SK-N-MC (cell line): ENCODE measurements at regions not wholly inside any gene's neighbourhood (a gene's known extent, or its start where the extent isn't known, plus 50 kb on each side); places are given as distances from the start of the nearest gene placed in this dataset.

ENCODE experiments used
- EZH2 ChIP-seq: fragments of 200-600 bp; sonication (generic); IDR thresholded peaks from one replicate; pipeline ENCODE4 v1.6.1; 2017; ENCODE audit warnings: antibody characterized with exemption
- FOXP2 ChIP-seq: optimal IDR thresholded peaks from 2 replicates; pipeline ENCODE3; 2011; ENCODE audit warnings: mild to moderate bottlenecking, moderate library complexity; ENCODE audit not compliant: insufficient read depth; ENCODE audit errors: extremely low read length, control extremely low read depth
- POLR2AphosphoS5 ChIP-seq: IDR thresholded peaks from 2 replicates; pipeline ENCODE4 v1.6.1; 2012; ENCODE audit warnings: mild to moderate bottlenecking, low read depth, low read length, borderline replicate concordance

- no peak for TF ChIP-seq EZH2
- no peak for TF ChIP-seq POLR2AphosphoS5
- no peak for TF ChIP-seq FOXP2
Measured at GRCh38 chr4:81845761-81846160, 374.1 kb upstream of the RASGEF1B start.
